Endodermal cell (in vitro differentiated cells): ENCODE measurements at regions not wholly inside any gene's neighbourhood (a gene's known extent, or its start where the extent isn't known, plus 50 kb on each side); places are given as distances from the start of the nearest gene placed in this dataset.

ENCODE experiments used
- DNase-seq: peaks from one replicate; pipeline ENCODE4 v3.0.0-alpha.2; 2017
- H3K27ac ChIP-seq: 2 replicates; pipeline ENCODE4 v1.5.1; 2013; ENCODE audit warnings: mild to moderate bottlenecking, low read depth, low read length, moderate library complexity
- H3K27me3 ChIP-seq: 2 replicates; pipeline ENCODE4 v1.6.1; 2013; ENCODE audit warnings: mild to moderate bottlenecking, low read length, moderate library complexity; ENCODE audit not compliant: insufficient read depth, control insufficient read depth, poor library complexity, severe bottlenecking
- H3K36me3 ChIP-seq: 2 replicates; pipeline ENCODE4 v1.7.0; 2013; ENCODE audit warnings: mild to moderate bottlenecking, low read length, moderate library complexity; ENCODE audit not compliant: control insufficient read depth, insufficient read depth
- H3K4me1 ChIP-seq: one replicate; pipeline ENCODE4 v1.7.0; 2013; ENCODE audit warnings: low read length; ENCODE audit not compliant: control insufficient read depth, insufficient read depth
- H3K4me3 ChIP-seq: 2 replicates; pipeline ENCODE4 v1.5.1; 2013; ENCODE audit warnings: mild to moderate bottlenecking, low read length, moderate library complexity
- H3K9ac ChIP-seq: 2 replicates; pipeline ENCODE4 v1.6.1; 2013; ENCODE audit warnings: mild to moderate bottlenecking, low read length, moderate library complexity; ENCODE audit not compliant: poor library complexity, severe bottlenecking; ENCODE audit errors: extremely low read depth
- H3K9me3 ChIP-seq: 2 replicates; pipeline ENCODE4 v1.6.1; 2013; ENCODE audit warnings: mild to moderate bottlenecking, low read length, moderate library complexity; ENCODE audit not compliant: control insufficient read depth
- H3K27ac Mint-ChIP-seq: 2 replicates; pipeline ENCODE4 v1.8.0; 2020; ENCODE audit warnings: mixed read lengths
- H3K27me3 Mint-ChIP-seq: 2 replicates; pipeline ENCODE4 v1.8.0; 2021; ENCODE audit warnings: mild to moderate bottlenecking, mixed read lengths; ENCODE audit not compliant: insufficient read depth
- H3K36me3 Mint-ChIP-seq: 2 replicates; pipeline ENCODE4 v1.8.0; 2020; ENCODE audit warnings: low read depth, mixed read lengths
- H3K4me1 Mint-ChIP-seq: 2 replicates; pipeline ENCODE4 v1.8.0; 2020; ENCODE audit warnings: mixed read lengths
- H3K4me3 Mint-ChIP-seq: 2 replicates; pipeline ENCODE4 v1.8.0; 2020; ENCODE audit warnings: mild to moderate bottlenecking, moderate library complexity, mixed read lengths
- H3K9me3 Mint-ChIP-seq: 2 replicates; pipeline ENCODE4 v1.8.0; 2020; ENCODE audit warnings: mild to moderate bottlenecking, mixed read lengths
- CTCF ChIP-seq: fragments of 200-600 bp; sonication (generic); conservative IDR thresholded peaks from 2 replicates; pipeline ENCODE4 v1.5.0; 2021; ENCODE audit warnings: antibody characterized with exemption, mild to moderate bottlenecking
- WGBS, 2 experiments: methylation state at CpG; one replicate each; pipeline versions ENCODE4 v1.1.5 to v1.1.7; 2013; ENCODE audit warnings: missing lambda C conversion rate in 2 of 2, mixed read lengths in 1 of 2; ENCODE audit not compliant: insufficient coverage in 1 of 2, insufficient read length in 1 of 2; 5-methylcytosine and 5-hydroxymethylcytosine counted together

DNA sequence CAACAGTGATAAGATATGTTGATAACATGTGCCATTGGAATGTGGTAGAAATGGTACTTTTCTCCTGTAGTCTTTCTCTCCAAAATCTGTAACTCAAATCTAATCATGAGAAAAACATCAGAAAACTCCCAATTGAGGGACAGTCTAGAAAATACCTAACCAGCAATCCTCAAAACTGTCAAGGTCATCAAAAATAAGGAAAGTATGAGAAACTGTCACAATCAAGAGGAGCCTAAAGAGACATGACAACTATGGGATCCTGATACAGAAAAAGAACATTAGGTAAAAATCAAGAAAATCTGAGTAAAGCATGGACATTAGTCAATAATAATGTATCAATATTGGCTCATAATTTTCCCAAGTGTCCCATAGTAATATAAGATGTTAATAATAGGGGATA is 124.5 kb upstream of the PPP1R2C start:
- H3K9ac ChIP-seq = no peak overlapping the region
- Mint-ChIP-seq H3K4me1 (peaks cover 10% of the 10 kb centered on the region), H3K27me3 (no peaks in the 10 kb centered on the region), H3K9me3 (peaks cover 3% of the 10 kb centered on the region), H3K36me3 (no peaks in the 10 kb centered on the region), H3K4me3 (no peak overlapping the region), H3K27ac (no peak overlapping the region)
- no peak for DNase-seq
- no peak overlapping the region for H3K4me3 ChIP-seq
- no peak for TF ChIP-seq CTCF
- no peaks in the 10 kb centered on the region for H3K27me3 ChIP-seq
- no peak overlapping the region for H3K27ac ChIP-seq
- H3K4me1 ChIP-seq = no peaks in the 10 kb centered on the region
- H3K9me3 ChIP-seq = no peaks in the 10 kb centered on the region
- no peaks in the 10 kb centered on the region for H3K36me3 ChIP-seq

DNA sequence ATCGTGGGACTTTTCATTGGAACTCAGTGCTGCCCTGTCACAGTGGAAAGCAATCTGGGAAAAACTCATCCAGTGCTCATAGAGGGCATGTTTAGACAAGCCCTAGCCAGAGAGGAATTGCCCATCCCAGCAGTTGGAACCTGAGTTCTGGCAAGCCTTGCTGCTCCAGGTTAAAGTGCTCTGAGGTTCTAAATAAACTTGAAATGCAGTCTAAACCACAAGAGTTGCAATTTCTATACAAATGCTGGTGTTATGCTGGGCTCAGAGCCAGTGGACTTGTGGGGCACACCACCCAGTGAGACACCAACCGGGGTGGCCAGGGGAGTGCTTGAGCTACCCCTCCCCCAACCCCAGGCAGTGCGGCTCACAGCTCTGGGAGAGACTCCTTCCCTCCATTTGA is 142.8 kb upstream of the PPP1R2C start:
- Mint-ChIP-seq H3K4me1 (no peaks in the 10 kb centered on the region), H3K27me3 (no peaks in the 10 kb centered on the region), H3K36me3 (no peaks in the 10 kb centered on the region), H3K9me3 (peaks cover 10% of the 10 kb centered on the region), H3K27ac (no peak overlapping the region), H3K4me3 (no peak overlapping the region)
- TF ChIP-seq CTCF = no peak
- Histone ChIP-seq H3K9me3 (no peaks in the 10 kb centered on the region), H3K4me3 (no peak overlapping the region), H3K4me1 (no peaks in the 10 kb centered on the region), H3K27ac (no peak overlapping the region), H3K9ac (no peak overlapping the region), H3K27me3 (no peaks in the 10 kb centered on the region), H3K36me3 (no peaks in the 10 kb centered on the region)
- DNase-seq = no peak
- WGBS, 2 experiments = 98% methylated on average over 3 of the region's 3 CpGs; no CpG with 5 or more reads in 1 of the 2 experiments

DNA sequence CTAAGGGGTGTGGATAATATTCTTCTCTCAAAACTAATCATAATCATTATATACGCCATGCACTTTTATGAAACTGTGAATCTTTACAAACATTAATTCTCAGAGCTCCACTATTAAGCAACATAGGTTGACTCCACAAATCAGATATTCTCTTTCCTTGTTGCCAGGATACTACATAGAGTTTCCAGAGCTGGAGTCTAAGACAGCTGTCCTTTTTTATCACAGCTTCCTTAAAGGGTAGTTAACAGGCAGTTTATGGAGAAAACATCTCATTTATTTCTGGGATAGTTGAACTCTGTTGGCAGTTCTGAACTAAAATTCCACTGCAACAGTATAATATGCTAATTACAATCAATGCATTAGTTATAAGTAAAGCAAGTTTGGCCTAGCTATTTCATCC is 152.1 kb upstream of the PPP1R2C start:
- no peak overlapping the region for H3K27ac Mint-ChIP-seq
- TF ChIP-seq CTCF = no peak
- H3K4me3 Mint-ChIP-seq = no peak overlapping the region
- Histone ChIP-seq H3K27me3 (no peaks in the 10 kb centered on the region), H3K9ac (no peak overlapping the region), H3K4me1 (no peaks in the 10 kb centered on the region), H3K9me3 (no peaks in the 10 kb centered on the region), H3K36me3 (no peaks in the 10 kb centered on the region), H3K27ac (no peak overlapping the region), H3K4me3 (no peak overlapping the region)
- peaks cover 3% of the 10 kb centered on the region for H3K36me3 Mint-ChIP-seq
- H3K9me3 Mint-ChIP-seq = peaks cover 9% of the 10 kb centered on the region
- DNase-seq = no peak
- WGBS, 2 experiments = 92% methylated on average over 1 of the region's 1 CpG; no CpG with 5 or more reads in 1 of the 2 experiments
- no peaks in the 10 kb centered on the region for H3K27me3 Mint-ChIP-seq
- peaks cover 8% of the 10 kb centered on the region for H3K4me1 Mint-ChIP-seq
